Esophagus (tissue), 2 donors: ENCODE measurements at regions not wholly inside any gene's neighbourhood (a gene's known extent, or its start where the extent isn't known, plus 50 kb on each side); places are given as distances from the start of the nearest gene placed in this dataset.

ENCODE experiments used
- H3K27ac ChIP-seq, 2 donors: one replicate each; pipeline ENCODE4 v1.5.1; 2013; ENCODE audit warnings: low read depth in 2 of 2, mild to moderate bottlenecking in 2 of 2, inconsistent platforms in 1 of 2, low read length in 1 of 2, moderate library complexity in 1 of 2
- H3K27me3 ChIP-seq, 2 donors: one replicate each; pipeline ENCODE4 v1.6.1; 2013; ENCODE audit warnings: low read length in 2 of 2, control low read depth in 1 of 2, mild to moderate bottlenecking in 1 of 2; ENCODE audit not compliant: insufficient read depth in 2 of 2, control insufficient read depth in 1 of 2
- H3K36me3 ChIP-seq, 2 donors: one replicate each; pipeline ENCODE4 v1.6.1; 2013; ENCODE audit warnings: low read length in 1 of 2; ENCODE audit not compliant: control insufficient read depth in 2 of 2, insufficient read depth in 2 of 2
- H3K4me1 ChIP-seq, 2 donors: one replicate each; pipeline ENCODE4 v1.6.1; 2013; ENCODE audit warnings: low read length in 1 of 2; ENCODE audit not compliant: control insufficient read depth in 2 of 2, insufficient read depth in 2 of 2
- H3K4me3 ChIP-seq, 2 donors: one replicate each; pipeline ENCODE4 v1.5.1; 2013; ENCODE audit warnings: low read length in 2 of 2, mild to moderate bottlenecking in 2 of 2, low read depth in 1 of 2, moderate library complexity in 1 of 2
- H3K9me3 ChIP-seq, 2 donors: one replicate each; pipeline ENCODE4 v1.6.1; 2013; ENCODE audit warnings: mild to moderate bottlenecking in 2 of 2, low read depth in 1 of 2, low read length in 1 of 2, moderate library complexity in 1 of 2; ENCODE audit not compliant: control insufficient read depth in 2 of 2, insufficient read depth in 1 of 2
- WGBS, 2 donors: extraction: QIAGEN DNeasy Blood & Tissue Kit; methylation state at CpG; one replicate each; pipeline ENCODE4 v1.1.7; 2013; 5-methylcytosine and 5-hydroxymethylcytosine counted together
- donor health status: healthy with polysubstance abuse.
- donor health status: Bipolar disorder and iron deficiency.

- Histone ChIP-seq H3K36me3 (no peaks in the 10 kb centered on the region), H3K4me1 (no peaks in the 10 kb centered on the region), H3K27me3 (no peaks in the 10 kb centered on the region), H3K9me3 (no peaks in the 10 kb centered on the region), H3K4me3 (no peak overlapping the region), H3K27ac (no peak overlapping the region)
- WGBS, 2 donors, result 48 to 57% methylated on average over 2 of the region's 2 CpGs
Observed at GRCh38 chr3:98980915-98981596, 79.6 kb upstream of the DCBLD2 start.

- Histone ChIP-seq H3K9me3 (no peaks in the 10 kb centered on the region), H3K36me3 (no peaks in the 10 kb centered on the region), H3K4me3 (no peak overlapping the region), H3K4me1 (no peaks in the 10 kb centered on the region), H3K27me3 (no peaks in the 10 kb centered on the region), H3K27ac (no peak overlapping the region)
- WGBS, 2 donors, result 41 to 55% methylated on average over 1 of the region's 1 CpG
Observed at GRCh38 chr3:98979296-98979695, 77.8 kb upstream of the DCBLD2 start.

DNA sequence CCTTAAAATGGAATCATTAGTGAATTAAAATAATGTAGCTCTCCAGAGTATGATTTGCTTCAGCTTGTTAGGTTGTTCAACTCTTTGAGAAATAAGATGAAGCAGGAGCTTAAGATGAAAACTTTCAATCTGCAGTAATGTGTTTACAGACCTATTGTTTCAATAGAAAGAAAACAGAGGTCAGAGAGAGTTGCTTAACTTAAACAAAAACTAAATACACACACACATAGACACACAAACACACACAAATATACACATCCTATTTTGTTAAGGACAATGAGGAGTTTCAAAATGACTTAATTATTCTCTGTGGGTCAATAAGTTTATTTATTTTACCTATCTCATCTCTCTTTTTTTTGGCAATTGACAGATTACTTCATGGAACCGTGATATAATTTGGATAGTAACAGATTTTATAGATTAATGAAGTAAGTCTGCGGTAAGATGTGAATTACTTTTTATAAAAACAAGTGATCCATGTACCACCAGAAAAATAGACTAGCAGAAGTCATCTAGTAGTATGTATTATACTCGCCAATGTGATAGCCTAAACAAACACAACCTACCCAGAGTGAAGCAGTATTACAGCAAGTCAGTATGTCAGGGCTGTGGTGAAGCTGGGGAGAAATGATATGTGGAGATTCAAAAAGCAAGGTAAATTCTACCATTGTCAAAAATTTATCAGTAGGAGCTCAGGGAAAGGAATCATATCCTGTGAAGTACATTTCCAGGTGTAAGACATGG is 76.7 kb upstream of the DCBLD2 start:
- 57 to 69% methylated on average over 3 of the region's 3 CpGs for WGBS, 2 donors
- Histone ChIP-seq H3K27me3 (no peaks in the 10 kb centered on the region), H3K27ac (no peak overlapping the region), H3K4me3 (no peak overlapping the region), H3K9me3 (no peaks in the 10 kb centered on the region), H3K4me1 (no peaks in the 10 kb centered on the region), H3K36me3 (no peaks in the 10 kb centered on the region)

GRCh38 chr3:98977520-98977919 is 76.0 kb upstream of the DCBLD2 start:
- no peak overlapping the region for H3K27ac ChIP-seq
- no peak overlapping the region for H3K4me3 ChIP-seq
- 40 to 66% methylated on average over 2 of the region's 2 CpGs for WGBS, 2 donors
- no peaks in the 10 kb centered on the region for H3K4me1 ChIP-seq
- H3K9me3 ChIP-seq, result no peaks in the 10 kb centered on the region
- no peaks in the 10 kb centered on the region for H3K27me3 ChIP-seq
- no peaks in the 10 kb centered on the region for H3K36me3 ChIP-seq

- Histone ChIP-seq H3K9me3 (no peaks in the 10 kb centered on the region), H3K36me3 (no peaks in the 10 kb centered on the region), H3K4me1 (no peaks in the 10 kb centered on the region), H3K27ac (no peak overlapping the region), H3K27me3 (no peaks in the 10 kb centered on the region), H3K4me3 (no peak overlapping the region)
Observed at GRCh38 chr3:98974442-98974841, 72.9 kb upstream of the DCBLD2 start.

GRCh38 chr3:98972720-98973119 is 71.2 kb upstream of the DCBLD2 start:
- H3K4me3 ChIP-seq, result no peak overlapping the region
- H3K36me3 ChIP-seq, result no peaks in the 10 kb centered on the region
- H3K27ac ChIP-seq, result no peak overlapping the region
- H3K9me3 ChIP-seq, result no peaks in the 10 kb centered on the region
- WGBS, 2 donors, result 73 to 81% methylated on average over 3 of the region's 3 CpGs
- no peaks in the 10 kb centered on the region for H3K27me3 ChIP-seq
- no peaks in the 10 kb centered on the region for H3K4me1 ChIP-seq

- Histone ChIP-seq H3K27me3 (no peaks in the 10 kb centered on the region), H3K27ac (no peak overlapping the region), H3K36me3 (no peaks in the 10 kb centered on the region), H3K4me1 (no peaks in the 10 kb centered on the region), H3K9me3 (no peaks in the 10 kb centered on the region), H3K4me3 (no peak overlapping the region)
- 46 to 55% methylated on average over 2 of the region's 2 CpGs for WGBS, 2 donors
Observed at GRCh38 chr3:98972155-98972554, 70.7 kb upstream of the DCBLD2 start.

GRCh38 chr3:98971169-98971681 is 69.7 kb upstream of the DCBLD2 start:
- Histone ChIP-seq H3K4me1 (no peaks in the 10 kb centered on the region), H3K27ac (no peak overlapping the region), H3K36me3 (no peaks in the 10 kb centered on the region), H3K9me3 (no peaks in the 10 kb centered on the region), H3K4me3 (no peak overlapping the region), H3K27me3 (no peaks in the 10 kb centered on the region)
- 80 to 87% methylated on average over 1 of the region's 1 CpG for WGBS, 2 donors

DNA sequence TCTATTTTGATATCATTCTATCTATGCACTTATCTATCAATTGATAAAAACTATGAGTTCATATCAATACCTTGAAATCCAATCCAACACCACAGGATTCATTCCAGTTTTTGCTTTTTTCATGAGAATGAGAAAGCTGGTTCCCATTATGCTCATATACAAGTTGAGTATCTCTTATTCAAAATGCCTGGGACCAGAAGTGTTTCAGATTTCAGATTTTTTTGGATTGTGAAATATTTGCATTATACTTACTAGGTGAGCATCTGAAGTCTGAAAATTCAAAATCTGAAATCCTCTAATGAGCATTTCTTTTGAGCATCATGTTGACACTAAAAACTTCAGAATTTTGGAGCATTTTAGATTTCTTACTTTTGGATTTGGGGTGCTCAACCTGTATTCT is 67.8 kb upstream of the DCBLD2 start:
- Histone ChIP-seq H3K9me3 (no peaks in the 10 kb centered on the region), H3K27ac (no peak overlapping the region), H3K4me1 (no peaks in the 10 kb centered on the region), H3K36me3 (no peaks in the 10 kb centered on the region), H3K27me3 (no peaks in the 10 kb centered on the region), H3K4me3 (no peak overlapping the region)

DNA sequence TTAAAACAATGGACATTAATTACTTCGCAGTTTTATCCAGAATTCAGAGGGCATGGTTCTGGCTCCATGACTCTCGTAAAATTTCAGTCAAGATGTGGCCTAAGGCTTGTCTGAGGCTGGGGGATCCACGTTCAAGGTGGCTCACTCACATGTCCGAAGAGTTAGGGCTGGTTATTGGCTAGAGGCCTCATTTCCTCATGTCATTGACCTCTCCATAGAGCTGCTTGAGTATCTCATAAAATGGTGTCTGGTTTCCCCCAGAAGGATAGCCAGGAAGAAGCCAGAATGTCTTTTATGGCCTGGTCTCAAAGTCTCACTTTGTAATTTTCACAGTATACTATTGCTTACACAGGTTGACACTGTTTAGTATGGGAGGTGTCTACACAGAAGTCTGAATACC is 67.3 kb upstream of the DCBLD2 start:
- H3K4me3 ChIP-seq, result no peak overlapping the region
- WGBS, 2 donors, result 78 to 79% methylated on average over 4 of the region's 4 CpGs
- H3K27me3 ChIP-seq, result no peaks in the 10 kb centered on the region
- H3K27ac ChIP-seq, result no peak overlapping the region
- no peaks in the 10 kb centered on the region for H3K36me3 ChIP-seq
- no peaks in the 10 kb centered on the region for H3K4me1 ChIP-seq
- no peaks in the 10 kb centered on the region for H3K9me3 ChIP-seq
